GM04503 (cell line): ENCODE measurements at regions not wholly inside any gene's neighbourhood (a gene's known extent, or its start where the extent isn't known, plus 50 kb on each side); places are given as distances from the start of the nearest gene placed in this dataset.

ENCODE experiments used
- DNase-seq: peaks from one replicate; pipeline ENCODE4 v3.0.0-alpha.2; 2012; ENCODE audit warnings: low read depth

DNA sequence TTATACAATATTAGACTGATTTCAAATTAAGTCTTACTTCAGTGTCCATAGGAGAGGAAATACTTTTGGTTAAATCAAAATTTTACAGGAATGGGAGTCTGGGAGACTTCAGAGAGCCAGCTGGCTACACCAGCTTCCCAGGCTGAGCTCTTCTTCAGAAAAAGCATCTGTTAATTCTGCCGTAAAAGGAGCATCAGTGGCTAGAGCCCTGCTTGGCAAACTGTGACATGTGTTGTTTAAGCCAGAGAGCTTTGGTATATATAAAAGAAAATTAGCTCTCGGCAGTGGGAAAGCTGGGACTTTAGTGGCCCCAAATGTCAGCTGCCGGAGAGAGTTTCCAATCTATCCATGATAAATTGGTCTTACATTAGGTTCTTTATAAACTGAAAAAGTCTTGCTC is 378.8 kb upstream of the TUSC1 start:
- DNase-seq: no peak

DNA sequence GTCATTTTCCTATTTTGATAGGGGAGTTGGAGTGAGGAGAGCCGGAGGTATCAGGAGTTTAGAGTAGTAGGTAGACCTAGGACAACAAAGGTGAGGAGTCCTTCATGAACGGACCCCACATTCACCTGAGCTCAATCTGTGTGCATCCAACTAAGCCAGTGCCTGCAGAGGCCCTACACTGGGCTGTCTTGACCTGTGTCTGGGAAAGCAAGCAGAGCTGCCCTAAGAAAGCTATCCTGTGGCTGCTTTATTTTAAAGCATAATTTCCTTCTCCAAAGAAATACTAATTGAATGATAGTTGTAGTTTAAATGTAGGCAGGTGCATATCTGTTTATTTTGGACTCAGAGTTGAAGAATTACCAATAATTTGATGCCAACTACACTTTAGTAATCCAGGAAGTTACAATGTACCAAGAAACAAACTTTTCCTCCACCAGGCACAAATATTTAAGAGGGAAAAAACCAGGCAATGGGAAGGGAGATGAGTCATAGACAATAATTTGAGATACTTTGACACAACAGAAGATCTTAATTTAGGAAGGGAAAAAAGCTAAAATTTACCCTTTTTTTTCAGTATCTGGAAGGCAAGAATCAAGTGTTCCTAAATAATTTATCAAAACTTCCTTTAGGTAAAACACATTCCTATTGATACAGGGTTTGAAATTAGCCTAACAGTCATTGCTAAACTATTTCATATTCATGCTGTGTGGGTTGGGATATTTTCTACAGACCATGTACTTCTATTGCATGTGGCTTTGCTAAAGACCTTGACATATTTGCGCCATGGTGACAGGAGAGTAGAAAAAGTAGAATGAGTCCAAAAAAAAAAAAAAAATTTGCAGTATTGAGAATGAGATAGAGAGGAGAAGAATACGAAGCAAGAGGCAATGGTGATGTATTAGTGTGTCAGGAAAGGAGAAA is 376.6 kb upstream of the TUSC1 start:
- DNase-seq: no peak

DNA sequence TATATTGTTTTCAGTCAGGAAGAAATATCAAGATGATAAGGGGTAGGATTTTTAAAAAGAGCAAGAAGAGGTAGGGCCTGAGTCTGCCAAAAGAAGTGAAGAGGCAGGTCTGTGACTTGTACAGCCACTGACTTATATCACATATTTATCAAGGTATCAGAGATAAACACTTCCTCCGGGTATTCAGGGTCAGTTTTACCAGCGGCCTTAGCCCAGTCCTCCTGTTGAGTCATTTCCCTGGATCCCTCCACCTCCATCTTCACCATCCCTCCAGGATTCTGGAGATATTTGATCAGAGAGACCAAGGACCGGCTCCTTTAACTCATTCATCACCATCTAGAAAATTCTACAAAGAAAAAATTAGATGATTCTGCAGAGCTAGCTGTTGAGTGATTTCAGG is 375.7 kb upstream of the TUSC1 start:
- no peak for DNase-seq

DNA sequence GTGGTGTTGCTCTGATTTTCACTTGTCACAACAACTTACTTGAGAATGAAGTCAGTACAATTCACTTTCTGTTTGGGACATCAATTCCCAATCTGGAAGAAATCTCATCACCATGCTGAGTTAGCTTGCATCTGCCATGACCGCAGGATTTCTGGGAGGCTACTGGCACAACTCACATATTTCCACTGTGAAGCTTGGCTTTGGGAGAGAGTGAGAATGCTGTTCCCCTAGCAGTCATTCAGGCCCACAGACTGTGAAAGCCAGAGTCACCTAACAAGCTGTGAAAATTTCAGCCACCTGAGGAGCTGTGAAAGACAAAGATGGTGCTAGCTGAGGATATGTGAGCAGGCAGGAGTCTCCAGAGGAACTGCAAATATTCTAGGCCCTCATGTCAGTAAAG is 365.2 kb upstream of the TUSC1 start:
- DNase-seq: no peak

DNA sequence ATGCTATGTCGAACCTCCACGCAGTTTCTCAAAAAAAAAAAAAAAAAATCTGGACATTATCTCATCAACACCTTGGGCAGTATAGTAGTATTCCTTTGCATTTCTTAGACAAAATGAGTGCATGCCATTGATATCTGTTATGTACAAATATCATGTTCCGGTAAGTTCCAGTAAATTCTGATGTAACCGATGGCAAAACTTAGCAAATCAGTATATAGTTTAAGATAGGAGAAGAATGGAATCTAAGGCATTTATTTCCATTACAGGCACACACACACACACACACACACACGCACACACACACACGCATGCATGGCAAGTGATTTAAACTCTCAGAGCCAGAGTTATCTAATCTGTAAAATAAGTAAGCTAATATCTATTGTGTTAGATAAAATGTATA is 356.5 kb upstream of the TUSC1 start:
- no peak for DNase-seq

DNA sequence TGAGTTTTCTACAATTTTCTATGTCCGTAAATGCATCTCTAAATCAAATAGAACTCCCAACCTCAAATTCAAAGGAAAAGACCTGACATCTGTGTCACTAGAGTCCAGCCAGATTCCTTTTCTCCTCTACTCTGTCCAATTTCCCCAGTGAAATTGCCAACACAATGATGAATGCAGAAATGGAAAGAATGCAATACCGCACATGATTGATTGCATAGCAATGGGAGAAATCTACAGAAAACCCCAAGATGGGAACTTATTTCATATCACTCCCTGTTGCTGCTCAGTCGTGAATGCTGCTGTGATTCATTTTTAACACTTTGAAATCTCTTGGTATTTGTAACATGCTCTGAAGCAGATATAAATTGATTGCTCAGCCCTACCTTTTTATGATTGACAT is 355.1 kb upstream of the TUSC1 start:
- DNase-seq: no peak

DNA sequence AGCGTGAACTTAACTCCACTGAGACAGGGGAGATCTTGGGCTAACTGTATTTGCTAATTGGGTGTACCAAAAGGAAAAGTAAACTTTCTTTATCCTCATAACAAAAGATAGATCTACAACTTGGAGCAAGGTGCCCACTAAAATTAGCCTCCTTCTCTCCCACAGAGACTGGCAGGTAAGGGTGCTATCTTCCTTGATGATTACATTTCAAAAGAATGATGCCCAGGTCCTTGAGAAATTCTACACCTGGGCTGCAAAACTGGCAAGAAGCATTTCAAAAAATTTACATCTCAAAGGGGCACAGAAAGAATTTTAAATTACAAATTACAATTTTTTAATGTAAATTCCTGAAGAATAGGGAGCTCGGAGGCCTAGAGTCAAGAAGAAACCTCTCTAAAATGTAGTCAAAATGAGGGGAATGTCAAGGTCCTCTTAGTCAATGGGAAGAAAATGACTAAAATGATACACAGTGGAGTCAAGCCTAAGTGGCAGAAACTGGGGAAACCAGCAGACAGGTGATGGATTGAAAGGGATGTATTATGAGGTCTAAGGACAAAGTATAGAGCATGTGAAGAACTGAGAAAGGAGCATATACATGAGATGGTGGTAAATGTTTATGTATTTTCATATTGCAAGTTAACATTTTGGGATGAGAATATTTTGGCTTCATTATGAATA is 348.3 kb upstream of the TUSC1 start:
- DNase-seq: no peak

DNA sequence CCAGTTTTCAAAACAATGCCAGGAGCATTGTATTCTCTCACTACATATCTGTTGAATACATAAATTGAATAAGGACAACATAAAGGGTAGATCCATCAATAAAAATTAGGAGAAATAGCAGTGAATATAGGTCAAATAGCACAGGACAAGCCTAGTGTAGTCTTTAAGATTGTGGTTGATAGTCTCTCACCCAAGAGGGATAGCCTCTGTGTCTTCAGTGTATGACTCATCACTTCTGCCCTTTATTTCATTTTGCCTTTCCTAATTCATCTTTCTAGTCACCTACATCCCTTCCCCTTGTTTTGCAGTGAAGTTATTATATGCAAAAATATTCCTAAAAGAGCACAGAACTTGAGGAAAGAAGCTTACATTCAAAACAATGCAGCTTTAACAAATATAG is 335.0 kb upstream of the TUSC1 start:
- no peak for DNase-seq

DNA sequence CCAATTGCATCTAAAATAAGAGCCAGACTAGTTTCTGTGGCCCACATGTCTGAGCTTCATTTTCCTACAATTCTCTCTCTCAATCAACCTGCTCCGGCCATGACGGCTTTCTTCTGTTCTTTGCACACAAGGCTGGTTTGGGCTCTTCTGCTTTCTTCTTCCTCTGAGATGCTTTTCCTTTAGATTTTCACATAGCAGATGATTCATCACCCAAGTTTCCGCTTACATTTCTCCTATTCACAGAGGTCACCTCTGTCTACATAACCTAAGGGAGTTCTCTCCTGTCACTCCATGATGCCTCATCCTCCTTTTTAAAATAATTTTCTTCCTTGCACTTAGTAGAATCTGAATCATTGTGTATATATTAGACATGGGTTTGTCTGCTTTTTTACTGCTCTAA is 334.6 kb upstream of the TUSC1 start:
- peak; percentile 14 for DNase-seq

DNA sequence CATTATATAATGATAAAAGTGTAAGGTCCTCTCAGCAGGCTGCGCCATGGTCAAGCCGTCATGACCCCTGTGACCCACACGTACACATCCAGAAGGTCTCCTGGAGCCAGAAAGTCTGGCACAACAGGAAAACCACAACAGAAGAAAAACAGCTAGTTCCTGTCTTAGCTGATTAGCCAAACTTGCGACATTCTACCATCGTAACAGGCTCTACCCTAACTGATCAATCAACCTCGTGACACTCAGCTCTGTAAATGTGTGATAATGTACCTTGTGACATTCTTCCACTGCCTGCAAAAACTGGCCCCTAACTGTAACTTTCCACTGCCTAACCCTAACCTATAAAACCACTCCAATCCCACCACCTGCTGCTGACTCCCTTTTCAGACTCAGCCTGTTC is 316.4 kb upstream of the TUSC1 start:
- DNase-seq: no peak

DNA sequence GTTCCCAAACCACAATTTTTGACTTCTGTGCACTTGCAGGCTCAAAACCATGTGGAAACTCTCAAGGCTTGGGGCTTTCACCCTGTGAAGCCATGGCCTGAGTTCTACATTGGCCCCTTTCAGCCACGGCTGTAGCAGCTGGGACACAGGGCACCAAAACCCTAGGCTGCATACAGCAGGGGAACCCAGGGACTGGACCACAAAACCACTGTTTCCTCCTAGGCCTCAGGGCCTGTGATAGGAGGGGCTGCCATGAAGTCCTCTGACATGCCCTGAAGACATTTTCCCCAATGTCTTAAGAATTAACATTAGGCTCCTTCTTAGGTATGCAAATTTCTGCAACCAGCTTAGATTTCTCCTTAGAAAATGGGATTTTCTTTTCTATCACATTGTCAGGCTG is 312.1 kb upstream of the TUSC1 start:
- no peak for DNase-seq

DNA sequence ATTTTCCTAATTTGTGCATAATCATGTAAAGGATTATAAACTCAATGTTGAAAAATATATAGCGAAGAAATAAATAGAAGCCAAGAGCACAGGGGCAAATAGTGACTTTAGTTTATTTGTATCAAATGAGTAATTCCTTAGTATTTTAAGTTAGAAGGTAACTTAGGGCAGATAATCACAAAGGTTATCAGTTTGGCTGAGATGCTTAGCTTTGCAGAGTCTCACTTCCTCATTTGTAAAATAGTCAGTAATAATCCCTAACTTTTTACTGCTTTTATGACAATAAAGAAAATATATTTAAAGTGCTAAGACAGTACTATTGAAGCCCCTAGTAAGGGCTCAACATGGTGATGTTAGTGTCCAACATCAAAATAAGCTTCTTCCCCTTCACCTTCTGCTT is 297.4 kb upstream of the TUSC1 start:
- DNase-seq: no peak

DNA sequence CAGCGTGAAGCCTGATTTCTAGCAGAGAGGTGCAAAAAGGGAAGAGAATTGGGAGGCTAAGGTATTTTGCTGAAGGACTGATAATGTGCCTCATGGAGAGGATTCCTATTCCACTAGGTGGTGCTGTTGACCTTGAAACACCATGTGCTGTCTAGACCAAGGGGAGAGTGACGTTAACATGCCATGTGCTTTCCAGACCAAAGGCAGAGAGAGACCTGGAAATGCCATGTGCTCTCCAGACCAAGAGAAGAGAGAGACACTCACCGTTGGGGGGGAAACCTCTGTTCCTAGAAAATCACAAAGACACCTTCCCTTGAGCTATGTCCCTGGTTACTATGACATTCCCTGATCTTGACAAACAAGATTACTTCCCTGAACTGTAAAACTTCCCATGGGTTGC is 286.0 kb upstream of the TUSC1 start:
- peak; percentile 49 for DNase-seq

DNA sequence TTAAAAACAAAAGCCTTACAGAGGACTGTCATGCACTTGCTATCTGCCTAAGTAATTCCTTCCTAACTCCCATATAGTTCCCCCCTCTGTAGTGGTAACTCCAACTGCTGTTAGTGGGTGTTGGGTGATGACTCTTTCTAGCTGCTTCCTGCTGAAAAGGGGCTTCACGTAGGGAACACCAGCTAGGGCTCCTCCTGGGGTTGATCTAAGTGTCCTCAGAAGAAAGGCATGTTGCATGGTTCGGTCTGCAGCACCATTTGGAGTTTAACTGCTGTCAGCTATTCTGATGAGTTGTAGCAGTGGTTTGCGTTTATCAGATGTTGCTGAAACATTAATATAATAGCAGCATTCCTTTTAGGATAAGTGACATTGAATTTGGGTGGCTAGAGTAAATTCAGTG is 281.9 kb upstream of the TUSC1 start:
- no peak for DNase-seq

DNA sequence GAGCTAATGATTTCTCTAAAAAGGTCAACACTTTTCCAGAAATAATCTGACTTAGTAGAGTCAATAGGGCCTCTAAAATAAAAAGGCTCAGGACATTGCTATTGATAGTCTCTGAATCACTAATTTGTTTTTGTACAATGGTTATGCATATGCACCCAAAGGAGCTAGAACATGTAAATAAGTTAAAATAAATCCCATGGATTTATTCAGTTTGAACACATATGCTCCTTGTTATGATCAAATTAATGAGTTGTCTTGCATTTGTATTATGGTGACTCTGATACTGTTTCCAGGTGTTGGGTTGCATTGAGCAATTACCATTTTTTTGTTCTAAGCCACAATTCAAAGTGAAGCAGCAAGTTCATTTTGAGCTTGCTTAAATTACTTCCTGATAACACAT is 276.0 kb upstream of the TUSC1 start:
- DNase-seq: no peak

DNA sequence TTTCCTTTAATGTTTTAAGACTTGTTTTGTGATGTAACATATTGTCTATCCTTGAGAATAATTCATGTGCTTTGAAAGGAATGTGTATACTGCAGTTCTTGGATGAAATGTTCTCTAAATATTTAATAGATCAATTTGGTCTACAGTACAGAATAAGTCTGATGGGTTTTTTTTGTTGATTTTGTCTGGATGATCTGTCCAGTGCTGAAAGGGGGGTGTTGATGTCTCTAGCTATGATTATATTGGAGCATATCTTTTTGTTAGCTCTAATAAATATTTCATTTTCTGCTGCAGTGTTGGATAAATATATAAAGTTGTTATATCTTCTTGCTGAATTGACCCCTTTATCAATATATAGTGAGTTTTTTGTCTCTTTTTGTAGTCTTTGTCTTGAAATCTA is 269.9 kb upstream of the TUSC1 start:
- no peak for DNase-seq

DNA sequence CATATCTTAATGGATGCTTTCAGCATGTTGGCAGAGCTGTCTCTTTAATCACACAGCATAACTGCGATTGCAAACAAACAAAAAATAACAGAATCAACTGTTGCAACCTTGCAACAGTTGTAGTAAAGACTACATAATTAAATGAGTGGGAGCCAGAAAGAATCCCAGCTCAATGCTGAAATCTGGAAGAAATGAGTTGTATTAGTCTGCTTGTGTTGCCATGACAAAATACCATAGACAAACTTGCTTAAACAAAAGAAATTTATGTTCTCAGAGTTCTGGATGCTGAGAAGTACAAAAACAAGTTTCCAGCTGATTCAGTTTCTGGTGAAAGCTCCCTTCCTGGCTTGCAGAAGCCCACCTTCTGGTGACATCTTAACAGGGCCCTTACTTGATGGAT is 260.9 kb upstream of the TUSC1 start:
- DNase-seq: peak; percentile 26

DNA sequence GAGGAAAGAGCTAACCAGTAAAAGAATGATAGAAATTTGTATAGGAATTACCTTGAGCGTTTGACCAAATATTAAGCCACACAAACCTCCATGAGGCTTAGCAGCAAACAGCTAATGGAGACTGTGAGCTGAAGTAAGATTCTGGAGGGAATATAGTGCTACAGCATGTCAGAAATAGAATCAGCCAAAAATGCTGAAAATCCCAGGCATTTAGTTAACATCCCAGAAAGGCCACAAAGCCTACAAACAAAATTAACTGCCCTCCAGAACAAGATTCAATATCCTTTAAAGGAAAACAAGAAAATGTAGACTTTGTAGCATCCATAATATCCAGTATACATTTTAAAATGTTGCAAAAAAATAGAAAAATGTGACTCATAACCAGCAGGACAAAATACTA is 257.8 kb upstream of the TUSC1 start:
- DNase-seq: no peak

DNA sequence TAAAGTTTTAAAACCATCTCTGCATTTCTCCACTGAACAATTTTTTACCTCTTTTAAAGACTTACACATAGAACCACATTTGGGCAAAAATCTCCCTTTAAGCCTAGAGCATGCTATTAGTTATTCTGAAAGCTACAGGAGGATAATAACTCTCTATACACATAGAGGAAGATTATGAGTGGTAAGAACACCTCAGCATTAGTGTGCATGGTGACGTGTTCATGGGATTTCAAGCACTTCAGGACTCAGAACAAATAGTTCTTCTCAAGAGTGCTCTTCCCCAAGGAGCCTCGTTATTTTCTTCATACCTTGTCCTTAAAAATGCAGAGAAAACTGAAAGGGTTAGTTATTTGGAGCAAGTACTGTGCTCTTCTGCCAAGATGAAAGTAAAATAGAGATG is 256.9 kb upstream of the TUSC1 start:
- no peak for DNase-seq

DNA sequence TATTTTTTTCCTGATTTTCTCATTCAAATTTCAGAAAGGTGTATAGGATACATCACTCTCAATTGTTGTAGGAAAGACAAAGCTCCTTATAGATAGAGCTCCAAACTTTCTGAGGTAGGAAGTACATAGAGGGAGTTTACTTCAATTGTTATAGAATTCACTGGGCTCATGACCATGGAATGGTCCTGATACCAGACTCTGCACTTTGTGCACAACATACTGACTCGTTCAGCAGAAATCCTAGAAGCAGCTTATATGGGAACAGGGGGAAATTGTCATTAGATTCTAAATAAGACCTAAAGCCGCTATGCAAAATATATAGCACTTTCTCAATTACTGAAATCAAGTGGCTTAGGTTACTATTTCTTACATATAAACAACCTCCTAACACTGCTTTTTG is 240.5 kb upstream of the TUSC1 start:
- DNase-seq: no peak

DNA sequence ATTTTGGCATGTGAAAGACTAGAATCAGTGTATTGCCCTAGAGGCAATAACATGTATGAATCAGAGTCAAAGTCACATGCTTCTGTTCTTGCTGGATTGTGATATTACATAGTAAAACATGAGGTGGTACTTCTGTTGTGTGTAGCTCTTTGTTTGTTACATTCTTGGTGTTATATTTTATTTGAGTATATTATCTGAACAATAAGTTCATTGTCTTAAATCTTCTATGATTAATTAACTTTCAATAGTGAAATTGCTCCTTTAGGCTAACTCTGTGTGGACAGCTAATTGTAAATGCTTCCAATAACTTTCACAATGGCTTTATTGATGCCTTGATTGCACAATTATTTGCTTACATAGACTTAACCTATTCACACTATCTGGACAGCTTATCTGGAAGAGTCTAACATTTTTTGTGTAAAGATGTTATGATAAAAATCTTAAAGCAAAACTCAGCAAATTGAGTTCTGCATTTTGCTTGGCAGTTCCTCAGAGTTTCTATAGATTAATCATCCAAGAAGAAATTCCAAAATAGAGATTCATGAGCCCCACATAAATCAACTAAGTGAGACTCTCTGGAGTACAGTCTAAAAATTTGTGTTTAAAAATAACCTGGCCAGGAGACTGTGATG is 239.6 kb upstream of the TUSC1 start:
- no peak for DNase-seq

DNA sequence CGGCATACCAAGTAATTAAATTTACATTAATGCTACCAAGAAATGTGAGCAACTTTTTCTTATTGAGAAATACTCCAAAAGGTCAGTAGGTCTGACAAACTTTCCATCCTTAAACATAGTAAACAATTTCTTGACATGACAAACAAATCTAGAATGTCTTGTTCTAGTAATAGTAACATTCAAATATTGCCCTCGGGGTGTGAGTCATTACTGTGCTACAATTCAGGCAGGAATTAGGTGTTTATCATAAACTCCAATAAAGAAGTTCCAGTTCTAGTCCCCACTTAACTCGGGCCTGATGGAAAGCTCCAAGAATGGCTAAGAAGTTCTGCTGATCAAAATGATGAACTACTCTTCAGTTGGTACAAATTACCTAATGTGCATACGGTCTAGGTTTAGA is 235.6 kb upstream of the TUSC1 start:
- DNase-seq: no peak

DNA sequence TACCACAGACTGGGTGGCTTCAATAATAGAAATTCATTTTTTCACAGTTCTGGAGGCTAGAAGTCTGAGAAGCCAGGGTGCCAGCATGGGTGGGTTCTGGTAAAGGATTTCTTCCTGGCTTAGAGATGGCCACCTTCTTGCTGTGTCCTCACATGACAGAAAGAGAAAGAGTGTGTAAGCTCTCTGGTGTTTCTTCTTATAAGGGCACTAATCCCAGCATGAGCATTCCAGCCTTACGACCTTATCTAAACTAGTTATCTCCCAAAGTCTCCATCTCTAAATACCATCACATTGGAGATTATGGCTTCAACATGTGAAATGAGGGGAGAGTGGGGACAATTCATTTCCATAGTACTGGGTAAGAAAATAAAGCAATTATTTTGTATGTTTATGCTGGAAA is 226.5 kb upstream of the TUSC1 start:
- DNase-seq: no peak
